ENCODE measurements at regions not wholly inside any gene's neighbourhood (a gene's known extent, or its start where the extent isn't known, plus 50 kb on each side); places are given as distances from the start of the nearest gene placed in this dataset.

DNA sequence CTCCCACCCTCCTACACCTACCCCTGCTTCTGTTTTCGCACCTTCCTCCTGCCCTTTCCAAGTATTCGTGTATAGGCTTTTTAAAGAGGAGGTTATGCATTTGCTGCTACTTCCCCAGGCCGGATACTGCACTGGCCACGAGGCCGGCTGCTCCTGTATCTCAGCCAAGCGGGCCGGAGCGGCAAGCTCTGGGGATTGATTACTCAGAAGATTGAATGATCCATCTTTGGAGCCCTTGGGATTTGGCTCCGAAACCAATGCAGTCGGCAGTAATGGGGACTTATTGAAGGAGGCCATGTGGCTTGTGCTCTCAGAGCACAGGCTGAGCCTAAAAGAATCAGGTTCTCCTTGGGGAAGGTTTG lies 405.3 kb downstream of the TLE4 start:
- no peaks in the 10 kb centered on the region for H3K9me3 ChIP-seq
- no peaks in the 10 kb centered on the region for H3K27me3 ChIP-seq
- peak overlapping the region; percentile 31 to 44 (median 36) for H3K4me3 ChIP-seq
- intact Hi-C loops (cut with DNase I; ENCODE audit: low total_unique reads) (loop anchor here (5.0 kb wide), 2 partner anchors 200 to 405 kb away; partner anchors contain the start of gene TLE4), in situ Hi-C loops (cut with MboI; ENCODE audit: low sequenced_read_pairs in 4 of 4) (loop anchor here in 1 of 4 donors (10.0 kb wide), 1 partner anchor 88 kb away; no protein-coding TSS in a partner anchor)
- H3K36me3 ChIP-seq = no peaks in the 10 kb centered on the region
- TF ChIP-seq POLR2A (IDR thresholded peaks at IDR 0.05) = no peak
- TF ChIP-seq, protein P1, sequence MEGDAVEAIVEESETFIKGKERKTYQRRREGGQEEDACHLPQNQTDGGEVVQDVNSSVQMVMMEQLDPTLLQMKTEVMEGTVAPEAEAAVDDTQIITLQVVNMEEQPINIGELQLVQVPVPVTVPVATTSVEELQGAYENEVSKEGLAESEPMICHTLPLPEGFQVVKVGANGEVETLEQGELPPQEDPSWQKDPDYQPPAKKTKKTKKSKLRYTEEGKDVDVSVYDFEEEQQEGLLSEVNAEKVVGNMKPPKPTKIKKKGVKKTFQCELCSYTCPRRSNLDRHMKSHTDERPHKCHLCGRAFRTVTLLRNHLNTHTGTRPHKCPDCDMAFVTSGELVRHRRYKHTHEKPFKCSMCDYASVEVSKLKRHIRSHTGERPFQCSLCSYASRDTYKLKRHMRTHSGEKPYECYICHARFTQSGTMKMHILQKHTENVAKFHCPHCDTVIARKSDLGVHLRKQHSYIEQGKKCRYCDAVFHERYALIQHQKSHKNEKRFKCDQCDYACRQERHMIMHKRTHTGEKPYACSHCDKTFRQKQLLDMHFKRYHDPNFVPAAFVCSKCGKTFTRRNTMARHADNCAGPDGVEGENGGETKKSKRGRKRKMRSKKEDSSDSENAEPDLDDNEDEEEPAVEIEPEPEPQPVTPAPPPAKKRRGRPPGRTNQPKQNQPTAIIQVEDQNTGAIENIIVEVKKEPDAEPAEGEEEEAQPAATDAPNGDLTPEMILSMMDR (IDR thresholded peaks at IDR 0.05 in 4 of 5, conservative IDR thresholded peaks at IDR 0.05 in 1 of 5) = no peak
- DNase-seq (peak in 1 of 2 donors; percentile 33), ATAC-seq (peak; percentile 28 to 37)
- H3K4me1 ChIP-seq = peaks cover 16 to 31% of the 10 kb centered on the region in 2 donors
- peak overlapping the region; percentile 78 to 89 (median 82) for H3K27ac ChIP-seq

DNA sequence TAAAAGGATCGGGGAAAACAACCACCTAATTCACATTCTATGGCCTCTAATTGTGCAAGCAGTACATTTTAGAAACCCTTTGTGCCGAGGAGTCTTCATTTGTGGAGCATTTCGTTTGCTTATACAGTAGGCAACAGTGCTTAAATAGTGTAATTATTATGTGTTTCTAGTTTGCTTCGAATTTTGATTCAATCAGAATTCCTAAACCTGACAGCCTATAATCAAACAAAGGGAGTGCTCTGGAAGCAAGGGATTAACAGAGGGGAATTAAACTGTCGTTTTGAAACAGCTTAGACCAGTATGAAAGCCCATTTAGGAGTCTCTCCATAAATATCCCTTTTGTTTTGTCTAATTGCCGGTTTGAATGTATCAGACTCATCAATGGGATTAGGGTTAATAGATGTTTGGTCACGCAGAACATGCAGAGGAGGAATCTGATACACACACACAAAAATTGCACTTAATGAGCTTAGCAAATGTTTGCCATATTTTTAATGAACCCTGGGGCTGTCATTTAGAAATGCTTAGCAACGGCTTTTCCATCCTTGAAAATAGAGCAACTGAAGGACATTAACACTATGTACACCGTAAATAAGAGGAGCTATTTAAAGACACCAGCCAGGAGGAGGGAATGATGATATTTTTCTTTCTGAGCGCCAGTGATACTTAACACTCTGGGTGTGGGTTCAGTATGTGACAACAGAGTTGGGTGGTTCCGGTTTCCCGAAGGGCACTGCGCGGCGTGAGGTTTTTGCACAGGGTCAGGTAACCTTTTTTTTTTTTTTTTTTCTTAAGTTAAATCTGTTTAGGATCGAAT lies 404.7 kb downstream of the TLE4 start:
- TF ChIP-seq, protein P1 (IDR thresholded peaks at IDR 0.05 in 4 of 5, conservative IDR thresholded peaks at IDR 0.05 in 1 of 5) = no peak
- no peak for TF ChIP-seq POLR2A (IDR thresholded peaks at IDR 0.05)
- intact Hi-C loops (cut with DNase I; ENCODE audit: low total_unique reads) (loop anchor here (1.0 to 5.0 kb wide), 3 partner anchors 86 to 404 kb away; partner anchors contain the start of gene TLE4), in situ Hi-C loops (cut with MboI; ENCODE audit: low sequenced_read_pairs in 4 of 4) (loop anchor here in 1 of 4 donors (10.0 kb wide), 1 partner anchor 88 kb away; no protein-coding TSS in a partner anchor)
- Histone ChIP-seq H3K4me3 (peak overlapping the region; percentile 31 to 44 (median 36)), H3K27ac (peak overlapping the region; percentile 78 to 89 (median 82)), H3K9me3 (no peaks in the 10 kb centered on the region), H3K36me3 (no peaks in the 10 kb centered on the region), H3K4me1 (peaks cover 16 to 31% of the 10 kb centered on the region in 2 donors), H3K27me3 (no peaks in the 10 kb centered on the region)
- peak; percentile 89 to 94 for ATAC-seq
- peak; percentile 64 to 69 for DNase-seq

DNA sequence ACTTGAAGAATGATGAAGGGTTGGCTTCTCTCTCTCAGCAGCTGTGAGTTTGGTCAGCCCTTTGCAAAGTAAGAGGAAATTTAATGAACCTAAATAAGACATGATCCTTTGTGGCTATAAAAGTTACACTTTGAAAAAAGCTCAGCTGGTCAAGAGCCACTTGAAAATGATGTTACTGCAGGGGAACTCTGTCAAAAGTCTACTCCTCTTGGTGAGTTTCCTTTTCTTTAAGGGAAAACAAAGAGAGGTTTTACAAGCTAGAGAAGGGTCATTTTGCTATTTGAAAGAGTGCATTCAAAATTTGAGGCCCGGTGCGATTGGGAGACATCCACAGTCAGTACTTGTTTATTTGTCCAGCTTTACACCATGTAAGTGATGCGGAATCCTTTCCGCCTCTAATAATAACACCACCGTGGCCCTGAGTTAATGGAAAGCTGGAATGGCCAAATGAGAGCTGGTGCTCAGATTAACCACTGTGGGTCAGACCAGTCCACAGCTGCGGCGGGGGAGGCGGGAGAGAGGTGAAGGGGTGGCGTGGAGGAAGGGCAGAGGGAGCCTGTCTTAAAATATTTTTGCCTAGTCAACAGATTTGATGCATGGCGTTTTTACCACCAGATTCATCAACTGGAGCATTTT lies 404.0 kb downstream of the TLE4 start:
- no peaks in the 10 kb centered on the region for H3K9me3 ChIP-seq
- intact Hi-C loops (cut with DNase I; ENCODE audit: low total_unique reads) (loop anchor here (1.0 to 5.0 kb wide), 3 partner anchors 87 to 403 kb away; partner anchors contain the start of gene TLE4), in situ Hi-C loops (cut with MboI; ENCODE audit: low sequenced_read_pairs in 4 of 4) (loop anchor here in 1 of 4 donors (10.0 kb wide), 1 partner anchor 89 kb away; no protein-coding TSS in a partner anchor)
- no peak for TF ChIP-seq POLR2A (IDR thresholded peaks at IDR 0.05)
- TF ChIP-seq, protein P1 (IDR thresholded peaks at IDR 0.05 in 4 of 5, conservative IDR thresholded peaks at IDR 0.05 in 1 of 5) = peak in 2 of 5 experiments; percentile 36 to 49
- peak overlapping the region; percentile 78 to 89 (median 82) for H3K27ac ChIP-seq
- peaks cover 16 to 31% of the 10 kb centered on the region in 2 donors for H3K4me1 ChIP-seq
- no peaks in the 10 kb centered on the region for H3K36me3 ChIP-seq
- peak; percentile 87 for DNase-seq
- peak; percentile 87 to 88 for ATAC-seq
- no peaks in the 10 kb centered on the region for H3K27me3 ChIP-seq
- H3K4me3 ChIP-seq = peak overlapping the region; percentile 5 to 44 (median 32)

DNA sequence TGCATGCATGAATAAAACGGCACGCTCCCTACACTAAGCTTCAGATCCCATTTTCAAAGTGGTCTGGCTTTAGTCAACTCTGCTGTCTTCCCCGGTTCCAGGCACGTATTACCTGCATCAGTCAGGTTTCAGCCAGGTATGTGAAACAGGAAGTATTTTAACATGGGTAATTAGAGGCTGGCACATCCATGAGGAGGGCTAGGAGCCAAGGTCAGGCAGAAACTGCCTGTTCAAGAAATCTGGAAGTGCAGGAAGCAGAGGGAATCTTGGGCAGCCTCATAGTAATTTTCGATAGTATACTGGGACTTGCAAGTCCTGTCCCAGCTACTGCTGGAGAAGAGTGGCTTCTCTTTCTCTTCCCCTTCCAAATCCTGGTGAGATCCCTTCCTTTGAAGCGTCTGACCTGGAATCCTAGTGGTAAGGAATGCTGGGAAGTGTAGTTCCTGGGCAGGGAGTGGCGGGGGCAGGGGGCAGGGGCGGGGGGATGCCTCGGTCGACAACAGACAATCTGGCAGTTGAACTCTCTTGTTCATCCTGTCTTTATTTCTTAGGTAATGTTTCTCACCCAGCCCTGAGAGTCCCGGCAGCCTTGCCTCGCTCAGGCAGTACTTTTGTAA lies 403.1 kb downstream of the TLE4 start:
- Histone ChIP-seq H3K27me3 (no peaks in the 10 kb centered on the region), H3K4me1 (peaks cover 16 to 31% of the 10 kb centered on the region in 2 donors), H3K9me3 (no peaks in the 10 kb centered on the region), H3K4me3 (peak overlapping the region in 2 of 4 donors; percentile 2 to 39), H3K36me3 (no peaks in the 10 kb centered on the region), H3K27ac (peak overlapping the region; percentile 78 to 89 (median 82))
- in situ Hi-C loops (cut with MboI; ENCODE audit: low sequenced_read_pairs in 4 of 4) = loop anchor here in 2 of 4 donors (10.0 to 25.0 kb wide), 2 partner anchors 90 to 413 kb away; partner anchors contain the start of gene TLE4 (in 1 of the 2)
- DNase-seq = no peak
- intact Hi-C loops (cut with DNase I; ENCODE audit: low total_unique reads) = loop anchor here (5.0 kb wide), 2 partner anchors 202 to 403 kb away; partner anchors contain the start of gene TLE4
- no peak for TF ChIP-seq POLR2A (IDR thresholded peaks at IDR 0.05)
- TF ChIP-seq, protein P1 (IDR thresholded peaks at IDR 0.05 in 4 of 5, conservative IDR thresholded peaks at IDR 0.05 in 1 of 5) = no peak
- no peak for ATAC-seq
